SU-DHL-6 (cell line): ENCODE measurements at regions not wholly inside any gene's neighbourhood (a gene's known extent, or its start where the extent isn't known, plus 50 kb on each side); places are given as distances from the start of the nearest gene placed in this dataset.

Experiments used
- CTCF ChIP-seq: fragments of 200-600 bp; sonication (generic); IDR thresholded peaks from one replicate; pipeline ENCODE4 v1.5.1; 2017; ENCODE audit warnings: antibody characterized with exemption, mild to moderate bottlenecking, low read length, moderate library complexity; ENCODE audit not compliant: insufficient read depth, poor library complexity, severe bottlenecking
- EZH2phosphoT487 ChIP-seq: fragments of 200-600 bp; sonication (generic), shearing (Covaris generic); conservative IDR thresholded peaks from 2 replicates; pipeline ENCODE4 v1.6.1; 2018; ENCODE audit warnings: mild to moderate bottlenecking, antibody characterized with exemption, low read length, moderate library complexity, mixed read lengths

DNA sequence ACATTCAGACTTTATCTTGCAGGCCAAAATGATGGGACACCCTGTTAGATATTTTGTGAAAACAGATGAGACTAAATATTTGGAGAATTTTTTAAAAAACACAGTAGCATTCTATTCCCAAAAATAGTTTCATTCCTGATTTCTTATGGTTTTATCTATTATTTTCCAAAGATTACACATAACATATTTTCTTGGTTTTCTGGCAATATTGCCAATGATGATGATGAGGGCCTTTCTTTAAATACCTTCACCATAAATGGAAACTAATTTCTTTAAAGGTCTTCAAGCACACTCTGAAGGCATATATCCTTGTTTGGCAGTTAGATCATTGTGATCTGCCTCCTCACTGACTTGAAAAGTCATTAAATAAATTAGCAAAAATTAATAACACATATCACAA, 522.3 kb upstream of the LUZP2 start:
- TF ChIP-seq EZH2phosphoT487 (no peak), CTCF (no peak)
